Embryonic facial prominence (tissue), 1 donor: ENCODE measurements at regions not wholly inside any gene's neighbourhood (a gene's known extent, or its start where the extent isn't known, plus 50 kb on each side); places are given as distances from the start of the nearest gene placed in this dataset.

ENCODE experiments used
- DNase-seq: peaks from one replicate; pipeline ENCODE4 v3.0.0-alpha.2; 2016; ENCODE audit errors: extremely low spot score

DNA sequence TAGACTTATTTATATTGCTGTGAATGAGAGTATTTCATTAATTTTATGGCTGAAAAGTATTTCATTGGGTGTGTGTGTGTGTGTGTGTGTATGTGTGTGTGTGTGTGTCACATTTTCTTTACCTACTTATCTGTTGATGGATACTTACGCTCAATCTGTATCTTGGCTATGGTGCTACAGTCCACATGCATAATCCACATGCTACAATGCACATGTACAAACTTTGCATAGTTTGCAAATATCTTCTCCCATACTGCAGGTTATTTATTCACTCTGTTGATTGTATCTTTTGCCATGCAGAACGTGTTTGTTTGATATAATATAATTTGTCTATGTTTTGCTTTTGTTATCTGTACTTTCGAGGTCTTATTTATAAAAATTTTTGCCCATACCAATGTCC is 167.8 kb downstream of the RAB28 start:
- no peak for DNase-seq

DNA sequence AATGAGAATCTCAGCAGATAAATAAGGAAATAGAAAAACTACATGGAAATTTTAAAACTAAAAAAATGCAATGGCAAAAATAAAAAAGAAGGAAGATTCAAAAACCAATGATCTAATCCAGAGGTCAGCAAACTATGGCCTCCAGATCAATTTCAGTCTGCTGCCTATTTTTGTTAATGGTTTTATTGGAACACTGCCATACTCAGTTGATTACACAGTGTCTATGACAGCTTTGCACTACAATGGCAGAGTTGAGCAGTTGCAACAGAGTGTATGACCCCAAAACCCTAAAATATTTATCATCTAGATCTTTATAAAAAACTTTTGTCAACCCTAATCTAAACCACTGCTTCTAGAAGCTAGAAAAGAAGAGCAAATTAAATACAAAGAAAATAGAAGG is 170.3 kb downstream of the RAB28 start:
- DNase-seq = no peak

DNA sequence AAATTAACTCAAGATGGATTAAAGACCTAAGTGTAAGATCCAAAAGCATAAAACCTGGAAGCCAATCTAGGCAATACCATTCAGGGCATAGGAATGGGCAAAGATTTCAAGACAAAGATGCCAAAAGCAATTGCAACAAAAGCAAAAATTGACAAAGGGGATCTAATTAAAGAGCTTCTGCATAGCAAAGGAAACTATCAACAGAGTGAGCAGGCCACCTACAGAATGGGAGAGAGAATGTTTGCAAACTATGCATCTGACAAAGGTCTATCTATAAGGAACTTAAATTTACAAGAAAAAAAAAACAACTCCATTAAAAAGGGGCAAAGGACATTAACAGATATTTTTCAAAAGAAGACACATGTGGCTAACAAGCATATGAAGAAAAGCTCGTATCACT is 171.9 kb downstream of the RAB28 start:
- DNase-seq = no peak

DNA sequence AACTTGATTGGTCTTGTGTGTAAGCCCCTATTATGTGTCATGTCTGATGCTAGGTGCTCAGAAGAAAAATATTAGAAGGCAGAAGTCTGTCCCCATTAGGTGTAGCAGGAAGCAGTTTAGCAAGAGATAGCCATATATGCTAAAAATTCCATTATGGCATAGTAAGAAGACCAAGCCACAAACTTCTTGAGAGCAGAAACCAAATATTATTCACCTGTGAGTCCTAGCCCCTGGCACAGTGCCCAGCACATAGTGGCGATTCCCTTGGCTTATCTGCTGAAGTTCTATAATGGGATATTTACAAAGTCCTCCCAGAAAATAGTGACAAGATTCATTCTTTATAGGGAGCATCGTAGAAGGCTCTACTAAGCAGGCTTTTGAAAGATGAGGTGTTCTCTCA is 174.4 kb downstream of the RAB28 start:
- DNase-seq = no peak

DNA sequence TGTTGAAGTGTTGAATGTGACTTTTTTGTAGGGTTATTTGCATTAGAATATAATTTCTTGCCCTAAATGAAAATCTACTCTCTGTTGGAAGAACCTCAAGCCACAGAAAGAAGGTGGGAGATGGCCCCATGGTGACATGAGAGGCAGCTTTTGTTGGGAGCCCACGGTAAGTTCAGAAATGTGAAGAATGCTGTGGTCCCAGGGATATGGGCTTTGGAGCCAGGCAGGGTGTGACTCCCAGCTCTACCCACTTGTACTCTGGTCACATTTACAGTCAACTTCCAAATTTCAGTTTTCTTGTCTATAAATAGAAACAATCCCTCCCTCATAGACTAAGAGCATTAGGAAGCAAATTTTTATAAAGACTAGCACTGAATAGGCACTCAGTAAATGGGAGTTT is 177.8 kb downstream of the RAB28 start:
- no peak for DNase-seq

DNA sequence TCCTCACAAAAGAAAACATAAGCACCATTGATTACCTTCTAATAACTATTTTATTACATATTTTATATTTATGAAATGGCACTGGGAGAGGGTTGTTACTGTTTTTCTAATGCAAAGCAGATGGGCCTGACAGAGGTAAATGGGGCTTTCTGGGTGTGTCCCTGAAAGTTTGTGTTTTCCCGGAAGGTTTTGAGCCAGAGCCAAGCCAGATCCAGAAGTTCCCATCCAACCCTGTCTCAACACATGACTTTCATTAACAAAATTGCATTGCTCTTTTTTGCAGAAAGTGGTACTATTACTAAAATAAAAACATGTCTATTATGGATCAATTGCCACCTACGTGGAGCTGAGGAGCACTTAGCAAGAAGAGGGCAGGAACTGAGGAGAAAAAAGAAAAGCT is 181.3 kb downstream of the RAB28 start:
- no peak for DNase-seq

DNA sequence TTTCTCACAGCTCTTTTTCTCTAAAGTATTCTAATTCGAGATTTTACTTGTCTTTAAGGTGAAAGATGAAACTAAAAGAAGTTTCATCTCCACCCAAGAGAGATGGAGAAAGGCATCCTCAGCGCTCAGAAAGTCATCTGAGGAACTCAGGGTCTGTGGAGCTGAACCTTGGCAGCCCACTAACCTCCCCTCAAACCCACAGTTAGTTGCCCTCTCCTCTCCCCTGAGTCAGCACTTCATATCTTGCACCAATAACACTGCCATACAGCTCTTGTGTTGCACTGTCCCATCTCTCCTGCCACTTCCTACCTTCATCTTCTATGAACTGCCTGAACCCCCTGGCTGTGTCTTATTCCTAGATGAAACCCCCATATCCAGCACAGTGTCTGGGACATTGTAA is 184.8 kb downstream of the RAB28 start:
- no peak for DNase-seq

DNA sequence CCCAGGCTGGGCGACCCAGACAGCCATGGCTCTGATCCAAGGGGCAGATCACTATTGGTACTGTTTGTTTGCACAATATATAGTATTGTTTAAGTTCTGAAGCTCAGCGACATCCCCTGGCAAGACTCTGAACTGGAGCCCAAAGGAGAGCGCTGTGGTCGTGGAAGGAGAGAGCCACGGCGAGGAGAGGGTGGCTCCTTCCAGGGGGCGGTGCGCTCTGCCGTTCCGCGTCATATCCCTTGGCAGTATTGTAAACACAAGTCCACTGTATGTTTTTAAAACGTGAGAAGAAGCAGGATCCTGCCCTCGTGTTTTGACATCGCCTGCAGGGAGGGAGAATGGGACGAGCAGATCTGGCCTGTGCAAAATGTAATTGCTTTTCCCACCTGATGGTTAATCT is 185.5 kb downstream of the RAB28 start:
- DNase-seq = no peak

DNA sequence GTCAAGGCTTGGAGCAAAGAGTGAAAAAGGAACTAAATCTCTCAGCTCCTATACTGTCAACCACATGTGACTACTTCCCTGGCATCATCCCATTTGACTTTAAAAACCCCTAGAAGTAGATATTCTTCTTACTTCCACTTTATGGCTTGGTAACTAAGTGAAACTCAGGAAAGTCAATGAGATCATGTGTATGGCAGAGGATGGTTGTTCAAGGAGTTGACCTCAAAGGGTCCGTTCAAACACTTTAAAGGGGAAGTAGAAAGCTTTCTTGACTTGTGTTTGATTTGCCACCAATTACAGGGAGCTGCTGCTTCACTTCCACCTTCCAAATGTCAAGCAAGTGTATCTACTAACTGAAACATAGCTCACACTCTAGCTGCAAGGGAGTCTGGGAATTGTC is 187.2 kb downstream of the RAB28 start:
- DNase-seq = no peak

DNA sequence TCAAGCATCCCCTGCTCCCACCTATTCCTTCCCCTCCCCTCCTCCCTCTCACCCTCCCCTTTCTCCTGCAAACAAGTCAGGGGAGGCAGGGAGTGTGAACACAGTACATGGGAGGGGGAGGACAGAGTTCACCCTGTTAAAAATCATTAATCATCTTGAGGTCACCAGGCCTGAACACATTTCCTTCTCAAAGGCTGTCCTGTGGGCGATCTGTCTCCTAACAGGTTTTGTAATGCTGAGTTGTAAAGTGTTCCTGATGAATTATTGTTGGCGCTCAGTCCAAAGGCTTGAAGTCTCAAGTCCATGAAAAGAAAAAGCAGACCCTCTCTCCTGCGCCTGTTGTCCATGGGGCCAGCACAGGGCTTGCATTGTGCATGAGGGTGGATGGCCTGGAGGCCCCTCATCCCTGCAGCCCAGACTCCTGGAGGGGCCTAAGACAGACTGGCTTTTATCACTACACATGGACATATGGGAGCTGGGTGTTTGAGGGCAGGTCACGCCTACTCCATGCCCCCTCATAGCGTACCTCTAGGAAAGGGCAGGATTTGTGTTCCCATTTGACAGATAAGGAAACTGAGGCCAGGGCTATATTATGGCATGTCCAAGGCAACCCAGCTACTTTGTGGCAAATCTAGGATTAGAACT is 189.1 kb downstream of the RAB28 start:
- DNase-seq = no peak

DNA sequence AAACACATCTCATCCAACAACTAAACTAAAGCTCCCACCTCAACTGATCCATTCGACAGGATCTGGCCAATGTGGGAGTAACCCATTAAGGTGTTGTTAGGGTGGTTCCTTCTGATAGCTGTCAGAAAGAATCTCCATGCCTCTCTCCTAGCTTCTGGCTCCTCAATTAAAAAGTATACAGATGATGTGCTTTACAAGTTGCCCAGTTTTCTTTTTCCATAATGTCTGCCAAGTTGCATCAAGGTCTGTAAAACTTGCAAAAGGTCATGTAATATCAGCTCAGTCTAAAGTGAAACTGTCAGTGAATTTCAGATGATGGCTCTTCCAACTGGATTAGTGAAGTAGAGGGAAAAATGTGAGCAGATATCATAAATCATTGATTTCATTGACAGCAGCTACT is 191.8 kb downstream of the RAB28 start:
- DNase-seq = no peak

DNA sequence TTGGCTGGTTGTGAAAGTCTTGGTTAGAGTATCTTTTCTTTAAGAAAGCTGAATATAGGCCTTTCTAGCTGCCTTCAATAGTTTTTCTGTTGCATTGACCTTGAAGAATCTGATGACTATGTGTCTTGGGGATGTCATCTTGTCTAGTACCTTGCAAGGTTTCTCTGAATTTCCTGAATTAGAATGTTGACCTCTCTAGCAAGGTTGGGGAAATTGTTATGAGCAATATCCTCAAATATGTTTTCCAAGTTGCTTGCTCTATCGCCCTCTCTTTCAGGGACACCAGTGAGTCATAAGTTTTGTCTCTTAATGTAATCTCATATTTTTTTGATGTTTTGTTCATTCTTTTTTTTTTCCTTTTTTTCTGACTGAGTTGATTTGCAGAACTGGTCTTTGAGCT is 194.7 kb downstream of the RAB28 start:
- DNase-seq = no peak

DNA sequence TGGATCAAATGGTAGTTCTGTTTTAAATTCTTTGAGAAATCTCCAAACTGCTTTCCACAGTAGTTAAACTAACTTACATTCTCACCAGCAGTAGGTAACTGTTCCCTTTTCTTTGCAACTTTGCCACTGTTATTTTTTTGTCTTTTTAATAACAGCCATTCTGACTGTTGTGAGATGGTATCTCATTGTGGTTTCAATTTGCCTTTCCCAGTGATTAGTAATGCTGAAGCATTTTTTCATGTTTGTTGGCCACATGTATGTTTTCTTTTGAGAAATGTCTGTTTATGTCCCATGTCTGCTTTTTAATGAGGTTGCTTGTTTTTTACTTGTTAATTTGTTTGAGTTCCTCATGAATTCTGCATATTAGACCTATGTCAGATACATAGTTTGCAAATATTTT is 198.8 kb downstream of the RAB28 start:
- no peak for DNase-seq

DNA sequence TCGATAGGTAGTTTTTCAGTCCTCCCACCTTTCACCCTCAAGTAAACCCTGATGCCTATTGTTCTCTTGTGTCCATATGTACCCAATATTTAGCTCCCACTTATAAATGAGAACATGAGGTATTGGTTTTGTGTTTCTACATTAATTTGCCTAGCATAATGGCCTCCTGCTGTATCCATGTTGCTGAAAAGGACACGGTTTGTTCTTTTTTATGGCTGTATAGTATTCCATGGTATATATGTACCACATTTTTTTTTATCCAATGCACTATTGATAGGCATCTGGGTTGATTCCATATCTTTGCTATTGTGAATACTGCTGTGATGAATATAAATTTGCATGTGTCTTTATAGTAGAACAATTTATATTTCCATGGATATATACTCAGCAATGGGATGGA is 199.2 kb downstream of the RAB28 start:
- DNase-seq = no peak

DNA sequence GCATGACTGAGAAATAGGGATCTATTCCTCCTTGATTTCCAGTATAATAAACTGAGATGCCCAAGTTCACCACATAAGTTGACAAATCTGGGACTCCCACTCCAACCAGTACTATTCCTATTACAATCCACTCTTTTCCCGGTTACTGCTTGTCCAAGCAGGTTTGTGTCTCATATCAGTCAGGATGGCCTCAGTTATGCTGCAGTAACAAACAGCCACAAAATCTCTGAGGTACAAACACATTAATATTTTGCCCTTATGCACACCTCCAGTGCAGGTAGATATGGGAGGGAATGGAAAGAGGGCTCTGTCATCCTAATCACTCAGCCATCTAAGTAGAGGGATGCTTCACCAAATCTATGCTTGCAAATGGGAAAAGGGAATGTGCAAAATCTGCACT is 207.8 kb downstream of the RAB28 start:
- no peak for DNase-seq

DNA sequence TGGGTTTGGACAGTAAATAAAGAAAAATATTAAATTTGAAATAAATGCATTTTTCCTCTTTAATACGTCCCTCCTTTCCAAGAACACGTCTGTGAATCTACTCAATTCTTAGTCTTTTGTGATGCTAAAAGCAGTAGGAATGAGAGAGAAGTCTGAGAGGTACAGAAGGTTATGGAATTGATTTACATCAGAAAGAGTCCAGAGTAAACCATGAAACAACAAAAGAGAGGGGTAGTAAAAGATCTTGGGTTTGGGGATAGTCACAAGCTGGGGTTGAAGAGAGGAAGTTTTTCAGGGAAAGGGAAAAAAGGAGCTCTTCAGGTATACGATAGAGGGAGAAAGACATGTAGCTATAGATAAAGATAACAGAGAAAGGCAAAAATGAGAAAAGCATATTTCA is 215.4 kb downstream of the RAB28 start:
- DNase-seq = no peak

DNA sequence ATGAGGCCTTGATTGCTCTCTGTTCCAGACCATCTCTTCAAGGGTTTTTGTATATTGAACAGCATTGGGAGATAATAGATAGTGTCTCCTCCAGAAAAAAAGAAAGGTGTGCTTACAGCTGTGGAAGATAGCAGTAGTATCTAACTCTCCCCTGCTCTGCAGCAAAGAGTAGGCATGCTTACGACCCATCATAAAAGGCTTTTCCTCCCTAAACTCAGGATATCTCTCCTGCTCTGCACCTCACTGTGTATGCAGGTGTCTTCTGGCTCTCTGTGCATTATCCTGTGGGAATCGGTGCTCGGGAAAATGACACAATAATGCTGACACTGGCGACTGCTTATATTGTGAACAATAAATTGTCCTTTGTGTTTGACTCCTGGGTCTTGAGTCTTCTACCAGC is 216.0 kb downstream of the RAB28 start:
- no peak for DNase-seq

DNA sequence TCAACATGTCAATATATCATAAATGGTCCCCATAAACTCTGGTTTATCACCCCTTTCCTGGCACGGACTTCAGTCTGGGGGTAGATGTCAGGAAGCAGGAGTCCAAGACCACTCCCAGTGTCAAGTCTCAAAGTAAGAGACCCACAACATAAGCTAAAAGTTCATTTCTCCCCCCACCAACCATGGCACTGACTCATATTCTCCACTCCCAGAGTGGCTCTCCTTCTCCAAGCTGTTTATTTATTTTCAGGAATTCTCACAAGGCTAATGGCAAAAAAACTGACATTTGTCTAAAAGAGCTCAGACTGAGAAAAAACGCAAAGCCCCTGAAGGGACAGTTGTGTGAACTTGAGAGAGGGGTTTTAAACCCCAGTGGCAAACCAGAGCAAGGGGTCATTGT is 217.0 kb downstream of the RAB28 start:
- no peak for DNase-seq

DNA sequence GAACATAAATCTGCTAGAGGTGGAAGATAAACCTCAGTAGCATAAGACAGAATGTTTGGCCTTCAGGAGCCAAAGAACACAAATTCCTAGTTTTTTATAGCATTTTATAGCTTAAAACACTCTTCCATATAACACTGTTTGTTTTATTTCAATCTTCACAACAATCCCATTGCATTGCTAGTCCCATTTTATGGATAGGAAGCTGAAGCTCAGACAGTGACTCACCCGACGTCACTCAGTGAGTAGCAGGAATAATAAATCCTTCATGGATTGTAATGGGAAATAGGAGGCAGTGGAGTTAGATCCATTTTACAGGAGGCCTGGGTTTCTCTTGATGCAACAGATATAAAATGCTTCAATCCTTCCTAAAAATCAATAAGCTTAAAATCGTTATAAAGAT is 217.5 kb downstream of the RAB28 start:
- no peak for DNase-seq

DNA sequence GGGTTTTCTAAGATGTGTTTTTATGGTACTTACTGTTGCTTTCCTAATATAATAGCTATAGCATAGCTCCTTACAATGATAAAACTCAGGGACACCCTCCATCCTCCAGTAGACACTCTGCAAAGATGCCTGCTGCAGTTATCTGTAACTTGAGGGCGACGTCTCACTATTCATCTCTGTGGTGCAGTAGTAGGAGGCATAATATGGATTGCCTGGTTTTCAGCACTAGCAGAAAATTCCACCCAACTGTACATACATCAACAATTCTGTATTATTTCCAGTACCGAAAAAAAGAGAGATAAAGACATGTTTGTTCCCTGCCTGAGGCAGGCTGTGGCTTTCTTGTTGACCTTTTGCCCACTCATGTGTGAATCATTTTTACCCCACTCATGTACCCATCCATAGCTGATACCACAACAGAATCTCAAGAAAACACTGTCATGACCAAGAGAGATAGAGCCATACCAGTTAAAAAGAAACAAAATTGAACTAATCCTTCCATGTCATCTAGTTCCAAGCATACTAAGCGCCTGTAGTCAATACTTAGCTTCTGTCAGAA is 220.1 kb downstream of the RAB28 start:
- DNase-seq = no peak

DNA sequence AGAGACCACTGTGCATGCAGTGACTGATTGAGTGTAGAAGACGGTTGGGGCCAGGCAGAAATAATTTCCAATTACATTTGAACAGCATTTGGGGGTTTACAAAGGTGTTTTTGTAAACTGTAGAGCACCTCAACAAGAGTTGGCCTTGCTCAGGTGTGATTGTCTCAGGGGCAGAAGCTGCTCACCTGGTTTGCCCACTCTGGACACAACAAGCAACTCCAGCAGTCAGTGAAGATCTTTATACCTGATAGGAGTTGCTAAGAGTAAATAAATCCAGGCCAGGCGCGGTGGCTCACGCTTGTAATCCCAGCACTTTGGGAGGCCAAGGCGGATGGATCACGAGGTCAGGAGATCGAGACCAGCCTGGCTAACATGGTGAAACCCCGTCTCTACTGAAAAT is 221.3 kb downstream of the RAB28 start:
- no peak for DNase-seq

DNA sequence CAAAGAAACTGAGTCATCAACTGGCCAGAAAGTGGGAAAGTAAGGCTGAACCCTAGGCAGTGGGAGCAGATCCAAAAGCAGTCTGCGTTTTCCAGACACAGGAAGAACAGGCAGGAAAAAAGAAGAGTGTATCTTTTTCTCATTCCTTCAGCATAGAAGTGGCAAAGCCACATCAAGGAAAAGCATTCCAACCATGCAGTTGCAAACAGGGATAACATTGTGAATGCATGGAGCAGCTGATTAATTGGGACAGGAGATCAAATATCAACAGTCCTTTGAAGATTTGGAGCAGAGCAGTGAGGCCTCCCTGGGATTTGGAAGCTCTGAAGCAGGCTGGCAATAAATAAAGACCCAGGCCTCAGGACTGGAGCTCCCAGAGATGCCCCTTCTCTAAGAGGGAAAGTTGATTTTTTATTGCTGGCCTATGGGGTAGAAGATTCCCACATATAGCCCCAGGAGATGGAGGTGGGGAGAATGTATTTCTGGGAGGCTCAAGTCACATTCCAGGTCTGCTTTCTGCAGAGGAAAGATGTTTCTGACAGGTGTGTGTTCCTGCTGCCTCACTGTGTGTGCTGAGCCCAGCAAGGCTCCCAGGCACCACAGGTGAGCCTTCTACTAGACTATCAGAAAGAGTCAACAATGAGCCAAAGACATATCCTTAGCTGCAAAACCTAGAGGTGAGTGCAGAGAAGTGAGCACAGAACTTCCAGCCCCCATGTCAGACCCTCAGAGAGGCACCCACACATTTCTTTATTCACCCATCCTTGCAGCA is 222.5 kb downstream of the RAB28 start:
- no peak for DNase-seq

DNA sequence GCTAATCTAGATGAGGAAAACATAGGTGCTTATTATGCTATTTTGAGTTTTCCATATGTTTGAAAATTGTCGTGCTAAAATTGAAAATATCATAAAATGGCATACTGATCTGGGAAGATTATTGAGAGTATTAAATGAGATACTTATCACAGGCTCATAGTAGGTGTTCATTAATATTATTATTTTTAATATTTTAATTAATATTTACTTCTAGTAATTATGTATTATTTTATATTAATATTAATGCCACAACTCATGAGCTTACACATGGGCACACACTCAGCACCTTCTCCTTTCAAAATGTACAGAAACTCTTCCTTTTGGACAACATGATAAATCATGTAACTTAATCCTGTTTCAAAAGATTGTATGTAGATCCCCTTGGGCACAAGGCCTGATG is 223.6 kb downstream of the RAB28 start:
- DNase-seq = no peak

DNA sequence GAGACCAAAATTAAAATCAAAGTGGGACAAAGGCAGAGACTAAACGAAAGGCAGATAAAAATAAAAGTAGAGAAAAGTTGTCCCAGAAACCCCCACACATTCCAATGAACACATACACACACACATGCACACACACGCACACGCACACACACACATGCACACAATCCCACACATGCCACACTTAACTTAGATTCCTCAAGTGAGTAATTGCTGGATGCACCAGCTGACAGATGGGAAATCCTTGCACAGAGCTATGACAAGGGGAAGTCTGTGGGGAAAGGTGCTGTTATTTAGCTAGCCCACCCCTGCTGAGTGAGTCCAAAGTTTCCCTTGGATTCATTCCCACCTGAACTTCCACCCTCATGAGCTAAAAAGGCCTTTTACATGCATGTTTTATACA is 233.9 kb downstream of the RAB28 start:
- DNase-seq = no peak
